IPS-15b (cell line): ENCODE measurements at regions not wholly inside any gene's neighbourhood (a gene's known extent, or its start where the extent isn't known, plus 50 kb on each side); places are given as distances from the start of the nearest gene placed in this dataset.

Experiments
- H3K27me3 ChIP-seq: one replicate; pipeline ENCODE4 v1.6.1; 2013; ENCODE audit warnings: low read length; ENCODE audit not compliant: control insufficient read depth, insufficient read depth
- H3K36me3 ChIP-seq: one replicate; pipeline ENCODE4 v1.6.1; 2013; ENCODE audit warnings: low read length; ENCODE audit not compliant: control insufficient read depth, insufficient read depth
- H3K4me1 ChIP-seq: one replicate; pipeline ENCODE4 v1.6.1; 2013; ENCODE audit warnings: mild to moderate bottlenecking, low read length; ENCODE audit not compliant: control insufficient read depth, insufficient read depth
- H3K4me3 ChIP-seq: one replicate; pipeline ENCODE4 v1.5.1; 2013; ENCODE audit warnings: low read depth, low read length
- H3K9ac ChIP-seq: one replicate; pipeline ENCODE4 v1.6.1; 2013; ENCODE audit warnings: low read depth, mild to moderate bottlenecking, low read length
- H3K9me3 ChIP-seq: one replicate; pipeline ENCODE4 v1.6.1; 2013; ENCODE audit warnings: mild to moderate bottlenecking, low read length; ENCODE audit not compliant: control insufficient read depth, insufficient read depth

GRCh38 chr3:124273651-124274050 lies 281.7 kb upstream of the ROPN1 start:
- Histone ChIP-seq H3K9ac (no peak overlapping the region), H3K27me3 (no peaks in the 10 kb centered on the region), H3K4me1 (no peaks in the 10 kb centered on the region), H3K4me3 (no peak overlapping the region), H3K9me3 (no peaks in the 10 kb centered on the region), H3K36me3 (no peaks in the 10 kb centered on the region)

- Histone ChIP-seq H3K4me1 (no peaks in the 10 kb centered on the region), H3K27me3 (no peaks in the 10 kb centered on the region), H3K36me3 (no peaks in the 10 kb centered on the region), H3K4me3 (no peak overlapping the region), H3K9ac (no peak overlapping the region), H3K9me3 (no peaks in the 10 kb centered on the region)
These were observed 282.1 kb upstream of the ROPN1 start for GRCh38 chr3:124274051-124274450.

- Histone ChIP-seq H3K4me3 (no peak overlapping the region), H3K4me1 (no peaks in the 10 kb centered on the region), H3K36me3 (no peaks in the 10 kb centered on the region), H3K9ac (no peak overlapping the region), H3K9me3 (no peaks in the 10 kb centered on the region), H3K27me3 (no peaks in the 10 kb centered on the region)
These were observed 283.5 kb upstream of the ROPN1 start for GRCh38 chr3:124275412-124275811.

GRCh38 chr3:124276133-124276532 lies 284.2 kb upstream of the ROPN1 start:
- no peaks in the 10 kb centered on the region for H3K36me3 ChIP-seq
- no peaks in the 10 kb centered on the region for H3K27me3 ChIP-seq
- H3K4me3 ChIP-seq = no peak overlapping the region
- no peaks in the 10 kb centered on the region for H3K9me3 ChIP-seq
- no peaks in the 10 kb centered on the region for H3K4me1 ChIP-seq
- no peak overlapping the region for H3K9ac ChIP-seq

GRCh38 chr3:124276539-124277143 lies 284.7 kb upstream of the ROPN1 start:
- H3K4me1 ChIP-seq = peaks cover 4% of the 10 kb centered on the region
- no peaks in the 10 kb centered on the region for H3K36me3 ChIP-seq
- no peak overlapping the region for H3K4me3 ChIP-seq
- H3K9me3 ChIP-seq = no peaks in the 10 kb centered on the region
- no peaks in the 10 kb centered on the region for H3K27me3 ChIP-seq
- H3K9ac ChIP-seq = no peak overlapping the region

- H3K36me3 ChIP-seq = no peaks in the 10 kb centered on the region
- H3K9me3 ChIP-seq = no peaks in the 10 kb centered on the region
- no peaks in the 10 kb centered on the region for H3K27me3 ChIP-seq
- H3K4me3 ChIP-seq = no peak overlapping the region
- H3K9ac ChIP-seq = no peak overlapping the region
- peaks cover 4% of the 10 kb centered on the region for H3K4me1 ChIP-seq
These were observed 285.4 kb upstream of the ROPN1 start for GRCh38 chr3:124277144-124277890.

GRCh38 chr3:124281453-124282316 lies 289.8 kb upstream of the ROPN1 start:
- no peak overlapping the region for H3K4me3 ChIP-seq

GRCh38 chr3:124282751-124283651 lies 291.1 kb upstream of the ROPN1 start:
- peaks cover 4% of the 10 kb centered on the region for H3K4me1 ChIP-seq
- H3K36me3 ChIP-seq = no peaks in the 10 kb centered on the region

More at GRCh38 chr3:124281453-124282316, 289.8 kb upstream of the ROPN1 start:
- Histone ChIP-seq H3K4me1 (peaks cover 4% of the 10 kb centered on the region), H3K9me3 (no peaks in the 10 kb centered on the region), H3K36me3 (no peaks in the 10 kb centered on the region), H3K9ac (no peak overlapping the region), H3K27me3 (no peaks in the 10 kb centered on the region)

GRCh38 chr3:124283652-124284023 lies 291.7 kb upstream of the ROPN1 start:
- Histone ChIP-seq H3K9ac (no peak overlapping the region), H3K9me3 (no peaks in the 10 kb centered on the region), H3K27me3 (no peaks in the 10 kb centered on the region)

More at GRCh38 chr3:124282751-124283651, 291.1 kb upstream of the ROPN1 start:
- no peaks in the 10 kb centered on the region for H3K27me3 ChIP-seq
- H3K9ac ChIP-seq = no peak overlapping the region
- H3K9me3 ChIP-seq = no peaks in the 10 kb centered on the region
- H3K4me3 ChIP-seq = no peak overlapping the region

GRCh38 chr3:124288996-124289395 lies 297.1 kb upstream of the ROPN1 start:
- Histone ChIP-seq H3K27me3 (no peaks in the 10 kb centered on the region), H3K9ac (no peak overlapping the region), H3K9me3 (no peaks in the 10 kb centered on the region), H3K4me1 (no peaks in the 10 kb centered on the region), H3K36me3 (no peaks in the 10 kb centered on the region), H3K4me3 (no peak overlapping the region)

More at GRCh38 chr3:124283652-124284023, 291.7 kb upstream of the ROPN1 start:
- no peaks in the 10 kb centered on the region for H3K36me3 ChIP-seq
- no peak overlapping the region for H3K4me3 ChIP-seq
- peaks cover 4% of the 10 kb centered on the region for H3K4me1 ChIP-seq

- H3K4me1 ChIP-seq = no peaks in the 10 kb centered on the region
- H3K4me3 ChIP-seq = no peak overlapping the region
- H3K9ac ChIP-seq = no peak overlapping the region
- no peaks in the 10 kb centered on the region for H3K9me3 ChIP-seq
- no peaks in the 10 kb centered on the region for H3K27me3 ChIP-seq
- H3K36me3 ChIP-seq = no peaks in the 10 kb centered on the region
These were observed 299.1 kb upstream of the ROPN1 start for GRCh38 chr3:124291008-124291407.
